AG09319 (cell line): ENCODE measurements at regions not wholly inside any gene's neighbourhood (a gene's known extent, or its start where the extent isn't known, plus 50 kb on each side); places are given as distances from the start of the nearest gene placed in this dataset.

Experiments
- DNase-seq: peaks from one replicate; pipeline ENCODE4 v3.0.0-alpha.2; 2010; ENCODE audit warnings: low read depth; ENCODE audit errors: extremely low read depth
- CTCF ChIP-seq: IDR thresholded peaks from 2 replicates; pipeline ENCODE4 v1.5.1; 2011; ENCODE audit warnings: low read depth, mild to moderate bottlenecking, inconsistent platforms, low read length, moderate library complexity

DNA sequence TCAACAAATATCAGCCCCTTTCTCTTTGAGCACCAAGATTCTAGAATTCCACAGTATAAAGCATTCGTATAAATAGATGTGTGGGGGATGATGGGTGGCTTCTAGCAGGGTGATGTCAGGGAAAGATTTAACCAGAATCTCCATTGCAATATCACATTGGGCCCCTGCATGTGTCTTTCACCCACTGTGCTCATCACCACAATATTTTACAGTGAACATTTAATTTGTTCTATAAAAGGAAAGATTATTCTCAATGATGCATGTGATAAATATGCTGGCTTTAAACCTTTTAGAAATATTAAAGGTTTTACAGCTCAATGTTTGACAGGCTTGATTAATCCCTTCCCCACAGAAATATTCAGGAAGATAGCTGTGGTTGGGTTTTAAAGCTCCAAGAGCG lies 457.8 kb upstream of the DAB1 start:
- no peak for DNase-seq
- no peak for TF ChIP-seq CTCF

GRCh38 chr1:57879700-57880099 lies 455.8 kb upstream of the DAB1 start:
- TF ChIP-seq CTCF: no peak
- no peak for DNase-seq

- no peak for DNase-seq
- no peak for TF ChIP-seq CTCF
Observed at GRCh38 chr1:57874418-57874877, 450.6 kb upstream of the DAB1 start.

- TF ChIP-seq CTCF: no peak
- DNase-seq: no peak
Observed at GRCh38 chr1:57872913-57873312, 449.1 kb upstream of the DAB1 start.

DNA sequence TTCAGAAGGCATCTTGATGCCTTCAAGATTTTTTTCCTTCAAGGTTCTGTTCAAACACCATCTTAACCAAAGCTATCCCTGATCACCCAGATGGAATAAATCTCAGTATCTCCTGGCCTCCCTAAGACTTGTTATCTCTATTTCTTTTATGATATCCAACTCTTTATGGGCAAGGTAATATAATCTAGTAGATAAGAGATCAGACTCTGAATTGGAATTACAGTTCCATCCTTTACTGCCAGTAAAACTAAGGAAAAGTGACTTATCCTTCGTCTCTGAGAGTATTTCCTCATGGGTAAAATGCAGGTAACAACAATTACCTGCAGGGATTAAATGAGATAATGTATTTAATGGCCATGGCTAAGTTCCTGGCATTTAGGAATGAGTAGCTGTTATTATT lies 445.0 kb upstream of the DAB1 start:
- TF ChIP-seq CTCF: no peak
- DNase-seq: no peak

DNA sequence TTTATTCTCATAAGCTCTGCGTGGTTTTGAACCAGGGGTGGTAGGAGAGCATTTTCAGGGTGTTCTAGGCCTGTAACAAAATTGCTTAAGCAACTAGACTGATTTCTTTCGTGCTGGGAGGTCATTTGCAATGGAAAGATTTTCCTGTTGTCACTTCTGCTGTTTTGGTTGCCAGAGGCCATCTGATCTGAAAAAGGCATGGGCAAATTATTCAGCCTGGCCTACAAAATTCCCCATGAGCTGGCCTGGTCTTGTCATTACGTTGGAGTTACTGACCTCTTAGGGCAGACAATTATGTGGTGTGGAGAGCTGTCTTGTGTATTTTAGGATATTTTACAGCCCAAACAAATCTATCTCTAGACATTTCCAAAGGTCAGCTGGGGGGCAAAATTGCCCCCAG lies 444.4 kb upstream of the DAB1 start:
- no peak for DNase-seq
- TF ChIP-seq CTCF: no peak

GRCh38 chr1:57866998-57867397 lies 443.1 kb upstream of the DAB1 start:
- TF ChIP-seq CTCF: no peak
- DNase-seq: no peak
